ENCODE measurements at regions not wholly inside any gene's neighbourhood (a gene's known extent, or its start where the extent isn't known, plus 50 kb on each side); places are given as distances from the start of the nearest gene placed in this dataset.
A peak's percentile ranks its signal among the peaks of the same experiment; 100 is the strongest.
"Not testable (repeated sequence)": the region's sequence is repeated elsewhere in the genome, so short reads cannot be mapped to it uniquely, and the experiment has no call there.

DNA sequence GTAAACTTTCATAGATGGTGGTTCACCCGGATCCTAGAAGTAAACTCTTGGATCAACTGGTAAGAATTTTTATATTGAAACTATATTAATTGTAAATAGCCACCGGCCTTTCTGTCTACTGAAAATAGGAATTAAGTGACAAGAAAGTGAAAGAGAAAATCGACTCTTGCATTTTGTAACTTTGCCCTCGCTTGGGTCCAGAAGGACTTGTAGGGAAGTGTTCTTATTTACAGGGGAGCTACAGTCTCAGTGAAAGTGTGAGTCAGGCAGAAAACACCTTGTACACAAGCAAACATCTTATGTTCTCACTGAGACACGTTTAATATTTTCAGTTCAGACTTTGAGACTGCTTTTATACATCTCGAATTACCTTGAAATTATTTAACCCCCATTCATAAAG lies 238.9 kb downstream of the BLID start:
- peak; percentile 50 for FAIRE-seq
- no peak for TF ChIP-seq POLR2A (IDR thresholded peaks at IDR 0.05; ENCODE audit: low read depth, low read length)
- no peak for TF ChIP-seq POLR2AphosphoS5 (IDR thresholded peaks at IDR 0.05; ENCODE audit: low read depth, low read length)
- no peak for TF ChIP-seq TAF1 (IDR thresholded peaks at IDR 0.05; ENCODE audit: borderline replicate concordance, low read depth, low read length)
- DNase-seq (ENCODE audit: insufficient read length), result no peak

DNA sequence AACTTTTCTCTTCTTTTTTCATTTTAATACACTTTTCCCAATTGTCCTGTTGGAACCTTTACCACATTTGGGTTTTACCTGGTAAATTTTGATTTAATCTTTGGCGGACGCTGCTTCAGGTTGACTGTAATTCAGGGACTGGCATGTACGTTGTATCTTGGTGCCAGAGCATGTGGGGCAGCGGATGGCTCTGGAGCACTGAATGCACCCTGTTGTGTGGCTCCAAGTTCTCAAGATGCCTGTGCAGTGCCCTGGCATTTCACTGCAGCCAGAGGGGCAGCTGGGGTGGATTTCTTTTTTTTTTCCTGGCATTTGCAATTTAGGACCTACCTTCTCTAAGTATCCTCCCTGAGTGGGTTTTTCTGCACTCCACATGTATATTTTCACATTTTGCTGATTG lies 242.2 kb downstream of the BLID start:
- FAIRE-seq (no peak), DNase-seq (ENCODE audit: insufficient read length) (no peak)
- TF ChIP-seq TAF1 (IDR thresholded peaks at IDR 0.05; ENCODE audit: borderline replicate concordance, low read depth, low read length) (no peak), POLR2A (IDR thresholded peaks at IDR 0.05; ENCODE audit: low read depth, low read length) (no peak), POLR2AphosphoS5 (IDR thresholded peaks at IDR 0.05; ENCODE audit: low read depth, low read length) (no peak)

DNA sequence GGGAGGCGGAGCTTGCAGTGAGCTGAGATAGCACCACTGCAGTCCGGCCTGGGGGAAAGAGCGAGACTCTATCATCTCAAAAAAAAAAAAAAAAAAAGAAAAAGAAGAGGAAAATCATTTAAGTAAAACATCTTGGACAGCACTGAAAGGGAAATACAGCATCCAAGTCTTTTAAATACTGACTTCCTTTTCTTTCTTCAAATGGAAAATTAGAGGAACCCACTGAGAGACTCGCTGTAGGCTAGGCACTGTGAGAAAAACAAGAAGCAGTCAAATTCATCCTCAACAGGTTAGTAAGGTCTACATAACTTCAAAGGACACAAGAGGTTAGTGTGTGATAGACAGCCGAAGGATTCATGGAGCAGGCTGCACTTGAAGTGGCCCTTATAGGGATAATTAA lies 243.7 kb downstream of the BLID start:
- no peak for FAIRE-seq
- no peak for DNase-seq (ENCODE audit: insufficient read length)

DNA sequence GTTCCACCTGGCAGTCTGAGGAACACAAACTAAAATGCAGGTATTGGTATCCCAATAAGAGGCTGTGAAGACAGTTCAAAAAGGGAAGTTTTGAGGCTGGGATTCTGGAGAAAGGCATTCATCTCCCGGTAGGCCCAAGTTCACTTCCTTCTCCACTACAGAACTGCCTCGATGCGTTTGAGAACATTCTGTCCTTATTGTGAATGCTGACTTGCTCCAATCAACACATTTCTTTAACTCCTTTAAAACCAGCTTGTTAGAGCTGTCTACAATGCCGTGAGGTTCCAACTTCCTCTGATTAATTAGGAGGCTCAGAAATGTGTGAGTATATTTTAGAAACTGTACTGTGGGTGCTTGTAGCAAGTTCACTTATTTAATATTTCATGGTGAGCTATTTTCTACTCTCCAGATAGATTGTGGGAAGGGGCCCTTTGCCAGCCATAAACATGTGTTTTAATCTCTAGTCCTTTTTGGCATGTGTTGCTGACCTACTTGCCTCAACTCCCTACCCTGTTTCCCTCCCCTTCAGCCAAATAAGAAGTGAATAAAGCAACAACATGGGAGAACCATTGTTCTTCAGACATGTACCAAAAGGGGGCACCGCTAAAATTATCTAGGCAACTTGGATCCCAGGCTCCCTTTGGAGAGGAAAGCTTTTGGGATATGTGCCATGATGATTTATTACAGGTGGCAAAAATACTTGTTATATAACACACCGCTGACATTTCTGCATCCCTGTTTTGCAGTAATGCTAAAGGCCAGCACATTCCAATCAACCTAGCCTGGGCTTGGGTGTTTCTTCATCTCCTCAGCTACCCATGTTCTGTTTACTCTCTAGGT lies 245.6 kb downstream of the BLID start:
- FAIRE-seq (no peak), DNase-seq (ENCODE audit: insufficient read length) (no peak)
- no peak for TF ChIP-seq TAF1 (IDR thresholded peaks at IDR 0.05; ENCODE audit: borderline replicate concordance, low read depth, low read length)
- no peak for TF ChIP-seq POLR2A (IDR thresholded peaks at IDR 0.05; ENCODE audit: low read depth, low read length)

More for the DNA sequence above, 243.7 kb downstream of the BLID start:
- TF ChIP-seq TAF1 (IDR thresholded peaks at IDR 0.05; ENCODE audit: borderline replicate concordance, low read depth, low read length), result no peak
- TF ChIP-seq POLR2A (IDR thresholded peaks at IDR 0.05; ENCODE audit: low read depth, low read length), result no peak
- no peak for TF ChIP-seq POLR2AphosphoS5 (IDR thresholded peaks at IDR 0.05; ENCODE audit: low read depth, low read length)

DNA sequence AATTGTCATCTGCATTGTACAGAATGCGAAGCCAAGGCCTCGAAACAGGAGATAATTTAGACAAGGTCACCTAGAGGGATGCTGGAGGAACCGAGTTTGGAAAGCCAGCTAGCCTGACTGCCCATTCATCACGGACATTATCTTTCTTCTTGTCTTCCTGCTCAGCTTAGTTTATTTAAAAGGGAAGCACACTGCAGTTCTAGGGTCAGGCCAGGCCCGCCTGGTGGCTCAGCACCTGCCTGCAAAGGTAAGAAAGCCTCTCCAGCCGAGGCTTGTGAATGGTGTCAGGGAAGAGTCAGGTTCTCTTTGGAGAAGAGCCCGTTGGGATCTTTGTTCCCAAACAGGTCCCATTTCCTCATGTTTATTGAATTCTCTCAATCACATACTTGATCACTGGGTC lies 246.5 kb downstream of the BLID start:
- TF ChIP-seq POLR2A (IDR thresholded peaks at IDR 0.05; ENCODE audit: low read depth, low read length) (no peak), POLR2AphosphoS5 (IDR thresholded peaks at IDR 0.05; ENCODE audit: low read depth, low read length) (no peak), TAF1 (IDR thresholded peaks at IDR 0.05; ENCODE audit: borderline replicate concordance, low read depth, low read length) (no peak)

DNA sequence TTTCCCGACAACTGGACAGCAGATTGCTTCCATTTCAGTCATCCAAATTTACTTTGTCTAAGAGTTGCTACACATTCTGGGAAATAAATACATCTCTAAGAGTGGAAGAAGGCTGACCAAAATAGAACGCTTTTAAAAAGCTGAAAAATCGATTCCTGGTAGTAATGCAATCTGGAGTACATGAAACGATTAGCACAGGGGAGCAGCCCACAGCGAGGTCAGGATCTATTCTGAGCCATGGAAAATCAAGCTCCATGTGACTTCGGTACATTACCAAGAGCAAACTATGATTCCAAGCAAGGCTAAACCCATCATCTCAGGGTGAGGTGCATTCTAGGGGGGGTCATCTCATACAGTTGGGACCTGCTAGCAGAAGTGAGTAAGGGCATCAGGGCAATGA lies 249.3 kb downstream of the BLID start:
- FAIRE-seq, result no peak
- TF ChIP-seq TAF1 (IDR thresholded peaks at IDR 0.05; ENCODE audit: borderline replicate concordance, low read depth, low read length) (no peak), POLR2AphosphoS5 (IDR thresholded peaks at IDR 0.05; ENCODE audit: low read depth, low read length) (no peak), POLR2A (IDR thresholded peaks at IDR 0.05; ENCODE audit: low read depth, low read length) (no peak)
- no peak for DNase-seq (ENCODE audit: insufficient read length)

More for the DNA sequence above, 246.5 kb downstream of the BLID start:
- DNase-seq (ENCODE audit: insufficient read length) (no peak), FAIRE-seq (no peak)

DNA sequence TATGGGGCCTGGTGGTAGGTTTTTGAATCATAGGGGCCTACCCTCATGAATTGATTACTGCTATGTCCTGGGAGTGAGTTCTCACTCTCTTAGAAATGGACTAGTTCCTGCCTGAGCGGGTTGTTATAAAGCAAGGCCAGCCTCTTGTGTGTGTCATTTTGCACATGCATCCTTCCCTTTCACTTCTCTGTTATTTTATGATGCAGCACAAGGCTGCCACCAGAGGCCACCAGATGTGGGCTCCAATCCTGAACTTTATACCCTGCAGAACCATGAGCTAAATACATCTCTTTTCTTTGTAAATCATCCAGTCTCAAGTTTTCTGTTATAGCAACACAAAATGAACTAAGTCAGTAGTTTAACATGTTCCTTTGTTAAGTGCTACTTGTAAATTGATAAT lies 251.4 kb downstream of the BLID start:
- no peak for TF ChIP-seq TAF1 (IDR thresholded peaks at IDR 0.05; ENCODE audit: borderline replicate concordance, low read depth, low read length)
- no peak for TF ChIP-seq POLR2A (IDR thresholded peaks at IDR 0.05; ENCODE audit: low read depth, low read length)
- no peak for TF ChIP-seq POLR2AphosphoS5 (IDR thresholded peaks at IDR 0.05; ENCODE audit: low read depth, low read length)
- FAIRE-seq, result no peak
- no peak for DNase-seq (ENCODE audit: insufficient read length)

DNA sequence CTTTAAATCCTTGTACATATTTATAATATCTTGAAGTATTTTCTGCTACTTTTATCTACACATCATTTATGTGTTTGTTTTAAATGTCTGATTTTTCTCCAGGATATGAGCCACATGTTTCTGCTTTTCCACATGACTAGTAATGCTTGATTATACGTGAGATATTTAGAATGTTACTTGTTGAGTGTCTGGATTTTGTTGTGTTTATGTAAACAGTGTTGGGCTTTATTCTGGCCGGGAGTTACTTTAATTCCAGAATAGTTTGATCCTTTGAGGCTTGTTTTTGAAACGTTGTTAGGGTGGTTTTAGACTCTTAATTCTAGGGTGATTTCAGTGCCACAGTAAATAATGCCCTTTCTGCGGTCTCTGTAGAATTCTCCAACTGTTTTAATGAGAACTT lies 252.9 kb downstream of the BLID start:
- TF ChIP-seq POLR2A (IDR thresholded peaks at IDR 0.05; ENCODE audit: low read depth, low read length), result no peak
- TF ChIP-seq TAF1 (IDR thresholded peaks at IDR 0.05; ENCODE audit: borderline replicate concordance, low read depth, low read length), result no peak
- no peak for TF ChIP-seq POLR2AphosphoS5 (IDR thresholded peaks at IDR 0.05; ENCODE audit: low read depth, low read length)
- no peak for DNase-seq (ENCODE audit: insufficient read length)
- no peak for FAIRE-seq

DNA sequence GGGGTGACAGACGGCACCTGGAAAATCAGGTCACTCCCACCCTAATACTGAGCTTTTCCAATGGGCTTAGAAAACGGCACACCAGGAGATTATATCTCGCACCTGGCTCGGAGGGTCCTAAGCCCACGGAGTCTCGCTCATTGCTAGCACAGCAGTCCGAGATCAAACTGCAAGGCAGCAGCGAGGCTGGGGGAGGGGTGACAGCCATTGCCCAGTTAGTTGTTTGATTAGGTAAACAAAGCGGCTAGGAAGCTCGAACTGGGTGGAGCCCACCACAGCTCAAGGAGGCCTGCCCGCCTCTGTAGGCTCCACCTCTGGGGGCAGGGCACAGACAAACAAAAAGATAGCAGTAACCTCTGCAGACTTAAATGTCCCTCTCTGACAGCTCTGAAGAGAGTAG lies 260.9 kb downstream of the BLID start:
- FAIRE-seq; DNase-seq (ENCODE audit: insufficient read length): not testable (repeated sequence)

DNA sequence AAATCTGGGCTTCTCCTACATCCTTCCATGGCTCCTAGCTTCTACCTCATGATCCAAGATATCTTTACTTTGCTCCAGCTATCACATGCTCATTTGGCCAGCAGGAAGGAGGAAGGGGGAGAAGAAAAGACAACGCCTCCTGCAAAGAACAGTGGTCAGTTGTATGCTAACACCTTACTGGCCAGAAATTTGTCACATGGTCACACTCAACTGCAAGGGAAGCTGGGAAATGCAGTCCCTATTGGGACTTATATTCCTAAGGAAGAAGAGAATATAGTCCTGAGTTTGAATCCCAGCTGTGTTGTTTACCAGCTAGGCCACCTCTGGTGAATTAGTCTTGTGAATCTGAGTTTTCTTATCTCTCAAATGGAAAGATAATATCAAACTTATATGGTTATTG lies 272.0 kb downstream of the BLID start:
- no peak for DNase-seq (ENCODE audit: insufficient read length)
- no peak for FAIRE-seq
- no peak for TF ChIP-seq POLR2A (IDR thresholded peaks at IDR 0.05; ENCODE audit: low read depth, low read length)
- no peak for TF ChIP-seq TAF1 (IDR thresholded peaks at IDR 0.05; ENCODE audit: borderline replicate concordance, low read depth, low read length)
- no peak for TF ChIP-seq POLR2AphosphoS5 (IDR thresholded peaks at IDR 0.05; ENCODE audit: low read depth, low read length)

DNA sequence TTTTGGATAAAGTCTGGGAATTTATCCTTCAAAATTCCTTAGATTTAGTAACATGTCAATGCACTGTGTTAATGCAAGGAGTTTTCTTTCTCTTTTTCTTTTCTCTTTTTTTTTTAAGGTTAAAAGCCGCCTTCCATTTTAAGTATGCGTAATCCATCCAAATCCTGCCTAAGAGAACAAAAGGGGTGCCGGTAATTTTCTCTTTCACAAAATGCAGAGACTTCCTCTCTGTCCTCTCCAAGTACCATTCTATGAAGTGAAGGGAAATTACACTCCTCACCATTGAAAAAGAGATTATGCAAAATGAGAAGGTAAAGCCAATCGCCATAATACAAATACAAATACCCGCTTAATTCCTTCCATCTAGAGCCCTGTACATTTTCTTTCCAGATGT lies 273.8 kb downstream of the BLID start:
- no peak for DNase-seq (ENCODE audit: insufficient read length)
- FAIRE-seq, result no peak

DNA sequence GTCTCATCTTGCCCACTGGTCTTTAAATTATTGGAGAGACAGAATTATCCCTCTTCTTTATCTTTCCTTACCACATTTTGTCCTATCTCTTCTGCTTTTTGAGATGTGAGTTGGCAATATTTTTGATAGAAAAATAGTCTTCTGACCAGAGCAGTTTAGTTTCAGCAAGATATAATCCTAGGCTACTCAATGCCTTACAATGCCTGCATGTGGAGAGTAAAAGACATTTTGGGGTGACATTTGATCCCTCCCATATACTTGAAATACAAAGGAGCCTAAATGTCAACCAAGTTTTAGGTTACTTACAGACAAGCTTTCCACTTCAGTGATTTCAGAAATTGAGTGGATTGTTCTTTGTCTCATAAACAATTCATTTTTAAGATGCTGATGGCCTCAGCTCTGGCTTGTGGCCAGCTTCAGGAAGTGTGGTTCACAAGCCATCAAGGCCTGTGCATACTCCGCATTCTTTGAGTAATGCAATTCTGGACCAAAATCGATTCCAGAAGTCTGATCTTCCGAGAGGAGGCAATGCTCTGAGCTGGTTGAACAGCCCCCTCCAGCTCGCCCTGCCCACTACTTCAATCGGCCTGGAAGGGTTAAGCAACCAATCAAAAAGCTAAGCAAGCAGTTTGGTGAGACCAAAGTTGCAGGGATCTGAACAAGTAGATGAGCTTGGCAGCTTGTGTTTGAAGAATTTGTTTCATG lies 274.4 kb downstream of the BLID start:
- TF ChIP-seq POLR2AphosphoS5 (IDR thresholded peaks at IDR 0.05; ENCODE audit: low read depth, low read length) (no peak), POLR2A (IDR thresholded peaks at IDR 0.05; ENCODE audit: low read depth, low read length) (no peak), TAF1 (IDR thresholded peaks at IDR 0.05; ENCODE audit: borderline replicate concordance, low read depth, low read length) (no peak)
- FAIRE-seq (no peak), DNase-seq (ENCODE audit: insufficient read length) (no peak)

More for the DNA sequence above, 273.8 kb downstream of the BLID start:
- no peak for TF ChIP-seq POLR2AphosphoS5 (IDR thresholded peaks at IDR 0.05; ENCODE audit: low read depth, low read length)
- no peak for TF ChIP-seq TAF1 (IDR thresholded peaks at IDR 0.05; ENCODE audit: borderline replicate concordance, low read depth, low read length)
- TF ChIP-seq POLR2A (IDR thresholded peaks at IDR 0.05; ENCODE audit: low read depth, low read length), result no peak
